ENCODE measurements at regions not wholly inside any gene's neighbourhood (a gene's known extent, or its start where the extent isn't known, plus 50 kb on each side); places are given as distances from the start of the nearest gene placed in this dataset.

DNA sequence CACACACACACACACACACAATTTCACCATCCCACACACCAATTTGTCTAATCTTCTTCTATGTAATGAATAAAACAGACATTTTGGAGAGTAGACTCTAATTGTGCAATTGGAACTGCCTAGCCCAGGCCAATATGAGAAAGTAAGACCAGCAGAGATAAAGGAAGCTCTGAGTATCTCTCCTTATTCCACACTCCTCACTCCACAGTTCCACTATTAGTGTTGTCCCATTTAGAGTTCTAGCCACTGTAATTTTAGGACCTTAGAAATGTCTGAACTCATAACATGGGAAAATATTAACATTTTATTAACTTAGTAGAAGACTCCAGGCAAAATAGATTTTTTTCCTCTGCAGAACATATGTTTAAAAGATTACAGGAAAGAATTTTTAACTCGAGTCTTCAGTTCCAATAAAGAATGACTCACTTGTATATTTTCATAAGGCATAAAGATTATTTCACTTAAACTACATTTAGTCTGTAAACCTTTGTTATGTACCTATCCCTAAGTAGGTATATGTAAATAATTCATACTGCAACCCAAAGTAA lies 297.6 kb upstream of the INTU start:
- TF ChIP-seq GATA3 (IDR thresholded peaks at IDR 0.05; ENCODE audit: low read depth, low read length), result no peak
- no peak for TF ChIP-seq GATA2 (IDR thresholded peaks at IDR 0.05; ENCODE audit: low read depth, low read length)

DNA sequence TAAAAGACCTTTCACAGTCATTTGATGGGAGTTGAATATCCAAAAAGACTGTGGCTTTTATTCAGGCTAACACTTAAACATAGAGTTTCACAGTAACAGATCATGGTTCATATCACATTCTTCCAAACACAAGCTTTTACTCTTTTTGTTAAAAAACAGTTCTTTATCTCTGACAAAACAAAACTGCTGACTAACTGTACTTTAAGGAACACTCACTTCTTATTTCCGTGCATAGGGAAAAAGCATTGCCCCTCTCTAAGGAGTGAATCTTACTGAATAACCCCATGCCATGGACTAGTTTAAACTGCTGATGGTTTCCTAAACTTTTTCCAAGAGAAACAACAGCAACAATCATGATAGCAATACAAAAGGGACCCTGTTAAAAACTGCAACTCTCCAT lies 297.0 kb upstream of the INTU start:
- TF ChIP-seq GATA2 (IDR thresholded peaks at IDR 0.05; ENCODE audit: low read depth, low read length) (no peak), GATA3 (IDR thresholded peaks at IDR 0.05; ENCODE audit: low read depth, low read length) (no peak)

DNA sequence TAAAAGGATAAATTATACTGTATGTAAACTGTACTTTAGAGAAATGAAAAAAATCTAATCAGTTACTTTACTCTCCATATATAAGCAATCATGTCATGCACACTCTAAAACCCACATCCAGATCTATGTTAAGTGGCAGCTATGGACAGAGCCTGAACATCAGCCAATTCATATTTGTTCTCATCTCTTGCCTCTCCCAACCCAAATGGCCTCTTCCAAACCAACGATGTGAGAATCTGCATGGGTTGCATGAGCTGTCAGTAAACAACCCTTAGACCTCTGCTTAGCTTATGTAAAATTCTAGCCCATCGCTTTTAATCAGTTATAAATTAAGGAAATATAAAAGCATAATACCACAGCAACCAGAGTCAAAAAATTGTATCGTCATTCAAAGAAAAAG lies 288.7 kb upstream of the INTU start:
- TF ChIP-seq GATA3 (IDR thresholded peaks at IDR 0.05; ENCODE audit: low read depth, low read length) (no peak), GATA2 (IDR thresholded peaks at IDR 0.05; ENCODE audit: low read depth, low read length) (no peak)

DNA sequence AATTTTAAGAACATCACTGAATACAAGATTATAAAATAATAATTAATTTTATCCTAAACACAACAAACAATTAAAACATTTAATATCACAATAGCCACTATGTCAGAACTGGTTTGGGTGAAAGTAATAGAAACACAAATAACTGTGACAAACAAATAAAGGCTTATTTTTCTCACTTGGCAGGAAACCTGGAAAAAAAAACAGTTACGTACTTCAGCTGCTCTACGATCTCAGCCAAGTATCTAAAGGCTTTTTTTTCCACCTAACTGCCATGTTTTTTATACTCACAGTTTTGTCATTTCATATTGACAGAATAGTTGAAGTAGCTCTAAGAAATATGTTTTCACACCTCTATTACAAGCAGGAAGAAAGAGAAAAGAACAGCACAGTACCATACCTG lies 284.8 kb upstream of the INTU start:
- TF ChIP-seq GATA2 (IDR thresholded peaks at IDR 0.05; ENCODE audit: low read depth, low read length) (no peak), GATA3 (IDR thresholded peaks at IDR 0.05; ENCODE audit: low read depth, low read length) (no peak)

DNA sequence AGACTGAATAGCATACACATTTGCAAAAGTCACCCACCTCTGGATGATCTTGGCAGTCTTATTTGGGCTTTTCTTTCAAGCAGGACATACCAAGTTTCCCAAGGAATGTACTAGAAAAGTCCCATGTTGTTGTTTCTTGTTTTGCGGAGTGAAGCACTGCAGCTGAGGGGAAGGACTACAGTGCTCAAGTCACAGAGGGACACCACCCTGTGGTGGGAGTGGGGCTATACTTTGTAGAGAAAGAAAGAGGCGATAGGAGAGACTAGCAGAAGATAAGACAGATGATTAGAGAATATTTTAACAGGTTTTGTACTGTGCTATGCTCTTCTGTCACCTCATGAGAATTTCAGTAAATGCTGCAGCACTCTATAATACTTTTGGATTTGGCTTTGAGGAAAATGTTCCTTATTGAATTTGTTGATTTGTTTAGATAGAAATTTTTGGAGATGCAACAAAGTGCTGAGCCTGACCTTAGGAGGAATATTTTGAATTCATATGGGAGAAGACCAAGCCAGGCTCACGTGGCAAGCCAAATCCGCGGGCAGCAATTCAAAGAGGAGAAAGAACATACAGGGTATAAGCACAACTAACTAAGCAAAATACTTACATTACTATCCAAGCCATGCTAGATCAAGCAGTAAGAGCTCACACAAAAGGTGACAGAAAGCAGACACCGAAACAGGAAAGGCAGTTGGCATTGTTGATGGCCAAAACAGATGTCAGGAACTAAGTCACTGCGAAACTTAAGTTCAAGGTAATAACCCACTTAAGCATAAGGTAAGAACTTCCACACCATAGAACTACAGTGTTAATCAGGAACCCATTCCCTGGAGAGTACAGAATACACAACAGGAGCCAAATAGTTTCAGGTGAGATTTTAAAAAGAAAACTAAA lies 280.3 kb upstream of the INTU start:
- no peak for TF ChIP-seq GATA3 (IDR thresholded peaks at IDR 0.05; ENCODE audit: low read depth, low read length)
- TF ChIP-seq GATA2 (IDR thresholded peaks at IDR 0.05; ENCODE audit: low read depth, low read length), result no peak

DNA sequence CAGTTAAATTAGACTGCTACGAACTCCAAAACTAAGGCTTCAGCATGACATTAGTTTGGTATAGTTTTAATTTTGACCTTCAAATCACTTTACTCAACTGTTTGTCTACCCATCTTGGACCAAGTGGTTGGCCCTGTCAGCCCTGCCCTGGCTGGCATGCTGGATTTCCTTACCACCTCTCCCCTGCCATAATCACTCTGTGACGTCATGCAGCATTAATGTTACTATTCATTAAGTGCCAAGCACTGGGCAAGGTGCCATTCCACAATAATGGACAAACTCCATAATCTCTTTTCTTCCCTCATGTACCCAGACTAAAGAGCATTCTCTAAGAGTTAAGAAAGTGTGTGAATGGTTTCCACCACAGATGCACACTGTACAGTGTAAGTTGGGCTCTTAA lies 277.0 kb upstream of the INTU start:
- TF ChIP-seq GATA2 (IDR thresholded peaks at IDR 0.05; ENCODE audit: low read depth, low read length) (no peak), GATA3 (IDR thresholded peaks at IDR 0.05; ENCODE audit: low read depth, low read length) (no peak)

DNA sequence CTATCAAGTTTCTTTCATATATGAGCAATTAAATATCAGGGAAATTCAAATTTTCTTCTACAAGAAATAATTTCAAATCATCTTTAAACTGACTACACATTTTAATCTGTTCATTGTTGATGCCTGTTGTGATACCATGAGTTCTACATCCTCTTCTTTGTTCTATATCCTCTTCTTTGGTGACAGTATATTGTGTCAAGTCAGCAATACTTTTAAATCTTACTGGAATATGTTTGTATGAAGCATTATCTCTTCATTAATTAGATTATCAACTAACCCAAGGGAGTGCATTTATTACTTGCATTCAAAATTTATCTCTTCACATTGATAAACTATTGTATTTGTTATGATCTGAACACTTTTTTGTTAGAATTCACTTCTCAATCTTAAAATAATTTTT lies 275.0 kb upstream of the INTU start:
- no peak for TF ChIP-seq GATA2 (IDR thresholded peaks at IDR 0.05; ENCODE audit: low read depth, low read length)
- TF ChIP-seq GATA3 (IDR thresholded peaks at IDR 0.05; ENCODE audit: low read depth, low read length), result no peak

DNA sequence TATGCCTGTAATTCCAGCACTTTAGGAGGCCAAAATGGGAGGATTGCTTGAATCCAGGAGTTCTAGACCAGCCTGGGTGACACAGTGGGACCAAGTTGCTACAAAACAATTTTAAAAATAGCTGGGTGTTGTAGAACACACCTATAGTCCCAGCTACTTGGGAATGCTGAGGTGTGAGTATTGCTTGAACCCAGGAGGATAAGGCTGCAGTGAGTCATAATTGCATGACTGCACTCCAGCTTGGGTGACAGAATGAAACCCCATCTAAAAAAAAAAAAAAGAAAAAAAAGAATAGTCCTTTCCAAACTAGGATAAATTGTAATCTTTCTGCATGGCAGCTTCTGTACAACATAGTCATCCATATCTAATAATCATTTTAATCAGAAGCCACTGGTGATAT lies 270.1 kb upstream of the INTU start:
- TF ChIP-seq GATA2 (IDR thresholded peaks at IDR 0.05; ENCODE audit: low read depth, low read length) (no peak), GATA3 (IDR thresholded peaks at IDR 0.05; ENCODE audit: low read depth, low read length) (no peak)

DNA sequence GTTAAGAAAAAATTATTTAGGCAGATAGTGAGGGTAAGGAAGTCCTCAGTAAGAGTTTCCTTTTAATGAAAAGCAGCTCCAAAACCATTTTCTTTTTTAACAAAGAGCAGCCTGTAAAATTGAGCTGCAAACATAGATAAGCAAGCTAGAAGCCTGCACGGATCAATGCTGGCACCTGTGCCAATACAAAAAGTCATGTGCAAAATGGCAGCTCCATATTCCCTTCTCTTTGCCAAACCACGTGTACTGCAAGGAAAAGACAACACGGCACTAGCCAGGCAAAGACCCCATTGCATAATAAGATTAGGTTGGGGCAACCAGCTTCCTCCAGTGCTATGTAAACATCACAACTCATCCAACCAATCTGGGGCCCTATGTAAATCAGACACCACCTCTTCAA lies 268.4 kb upstream of the INTU start:
- no peak for TF ChIP-seq GATA2 (IDR thresholded peaks at IDR 0.05; ENCODE audit: low read depth, low read length)
- no peak for TF ChIP-seq GATA3 (IDR thresholded peaks at IDR 0.05; ENCODE audit: low read depth, low read length)

DNA sequence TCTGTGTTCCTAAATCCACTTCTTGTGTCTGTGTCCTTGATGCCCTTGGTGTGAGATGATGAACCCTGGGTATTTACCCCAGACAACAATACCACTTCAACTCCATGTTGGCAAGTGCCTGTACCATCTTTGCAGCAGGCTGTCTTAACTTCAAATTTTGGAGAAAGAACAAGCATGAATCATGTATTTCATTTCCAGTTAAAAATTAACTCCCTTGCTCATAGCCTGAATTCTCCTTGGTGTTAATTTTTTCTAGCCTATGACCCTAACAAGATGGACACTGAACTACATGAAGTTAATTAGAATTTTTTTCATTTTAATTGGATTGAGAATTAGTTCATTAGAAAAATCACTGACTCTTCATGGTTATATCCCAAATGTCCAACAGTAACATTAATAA lies 267.8 kb upstream of the INTU start:
- TF ChIP-seq GATA3 (IDR thresholded peaks at IDR 0.05; ENCODE audit: low read depth, low read length) (no peak), GATA2 (IDR thresholded peaks at IDR 0.05; ENCODE audit: low read depth, low read length) (no peak)

DNA sequence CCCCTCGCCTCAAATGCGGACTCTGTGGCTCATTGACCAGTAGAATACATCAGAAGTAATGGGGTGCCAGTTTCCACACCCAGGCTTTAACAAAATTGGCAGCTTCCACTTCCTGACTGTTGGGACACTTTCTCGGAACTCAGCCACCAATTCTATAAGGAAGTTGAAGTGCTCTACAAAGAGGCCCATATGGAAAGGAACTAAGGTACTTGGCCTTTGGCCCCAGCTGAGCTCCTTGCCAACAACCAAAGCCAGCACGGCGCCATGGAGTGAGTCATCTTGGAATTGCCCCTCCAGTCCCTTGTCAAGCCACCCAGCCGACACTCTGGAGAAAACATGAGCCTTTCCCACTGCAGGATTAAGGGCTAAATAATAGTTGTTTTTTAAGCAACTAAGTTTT lies 262.2 kb upstream of the INTU start:
- TF ChIP-seq GATA3 (IDR thresholded peaks at IDR 0.05; ENCODE audit: low read depth, low read length), result no peak
- TF ChIP-seq GATA2 (IDR thresholded peaks at IDR 0.05; ENCODE audit: low read depth, low read length), result no peak

DNA sequence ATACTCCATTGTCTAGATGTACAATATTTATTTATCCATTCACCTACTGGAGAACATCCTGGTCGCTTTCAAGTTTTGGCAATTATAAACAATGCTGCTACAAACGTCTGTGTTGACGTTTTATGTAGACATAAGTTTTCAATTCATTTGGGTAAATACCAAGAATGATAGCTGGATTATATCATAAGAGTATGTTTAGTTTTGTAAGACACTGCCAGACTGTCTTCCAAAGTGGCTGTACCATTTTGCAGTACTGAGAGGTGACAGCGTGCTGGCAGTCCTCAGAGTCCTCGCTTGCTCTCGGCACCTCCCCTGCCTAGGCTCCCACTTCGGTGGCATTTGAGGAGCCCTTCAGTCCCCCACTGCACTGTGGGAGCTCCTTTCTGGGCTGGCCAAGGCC lies 253.3 kb upstream of the INTU start:
- TF ChIP-seq GATA2 (IDR thresholded peaks at IDR 0.05; ENCODE audit: low read depth, low read length) (no peak), GATA3 (IDR thresholded peaks at IDR 0.05; ENCODE audit: low read depth, low read length) (no peak)

DNA sequence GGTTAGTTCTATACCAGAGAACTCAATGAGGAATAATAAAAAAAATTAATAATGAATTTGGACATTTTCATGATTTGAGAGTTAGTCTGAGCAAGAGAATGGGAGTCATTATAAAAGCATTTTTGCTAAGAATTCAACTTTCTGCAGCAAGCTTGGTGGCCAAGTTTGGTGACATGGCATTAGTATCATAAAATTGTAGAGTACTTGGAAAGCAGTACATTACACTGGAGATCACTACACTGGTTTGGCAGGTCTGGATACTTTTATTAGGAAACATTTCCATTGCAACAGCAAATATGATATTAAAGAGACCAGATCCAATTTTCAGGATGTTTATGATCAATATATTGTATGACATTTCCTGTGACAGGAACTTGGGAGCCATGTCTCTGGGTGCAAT lies 249.1 kb upstream of the INTU start:
- TF ChIP-seq GATA2 (IDR thresholded peaks at IDR 0.05; ENCODE audit: low read depth, low read length) (no peak), GATA3 (IDR thresholded peaks at IDR 0.05; ENCODE audit: low read depth, low read length) (no peak)

DNA sequence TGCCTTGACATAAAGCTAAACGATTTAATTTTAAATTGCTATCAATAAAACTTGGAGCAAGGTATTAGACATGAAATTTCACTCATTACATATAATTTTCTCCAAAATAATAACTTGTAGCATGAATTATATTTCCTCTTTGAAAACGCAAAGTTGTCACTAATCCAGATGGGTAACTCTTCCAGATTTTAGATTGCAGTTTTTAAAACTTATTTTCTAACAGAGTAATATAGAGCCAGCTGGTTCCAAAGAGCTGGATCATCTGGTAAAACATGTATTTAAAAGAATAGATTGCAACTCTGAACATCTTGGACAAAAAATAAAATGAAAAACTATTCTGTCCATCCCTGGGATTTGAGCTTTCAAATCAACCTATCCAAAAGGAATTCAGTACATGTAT lies 238.2 kb upstream of the INTU start:
- no peak for TF ChIP-seq GATA2 (IDR thresholded peaks at IDR 0.05; ENCODE audit: low read depth, low read length)
- no peak for TF ChIP-seq GATA3 (IDR thresholded peaks at IDR 0.05; ENCODE audit: low read depth, low read length)

DNA sequence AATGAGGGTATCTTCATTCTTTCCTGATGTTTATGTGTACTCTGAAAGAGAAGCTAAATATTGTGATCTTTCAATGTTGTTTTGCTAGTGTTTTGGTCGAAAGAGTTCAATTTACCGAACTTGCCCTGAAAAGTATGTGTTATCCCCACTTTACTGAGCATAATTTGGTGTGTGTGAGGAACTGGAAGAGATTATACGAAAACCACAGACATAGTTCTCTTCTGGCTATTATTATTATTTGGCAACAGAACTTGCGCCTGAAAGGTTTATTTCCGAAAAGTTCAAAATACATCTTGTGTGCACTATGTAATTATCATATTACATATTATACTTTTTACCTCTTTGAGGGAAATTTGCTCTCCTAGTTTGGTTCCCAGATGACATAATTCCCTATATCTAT lies 232.5 kb upstream of the INTU start:
- no peak for TF ChIP-seq GATA2 (IDR thresholded peaks at IDR 0.05; ENCODE audit: low read depth, low read length)
- no peak for TF ChIP-seq GATA3 (IDR thresholded peaks at IDR 0.05; ENCODE audit: low read depth, low read length)

Data from SH-SY5Y (cell line).